OCI-LY1 (cell line): ENCODE measurements at regions not wholly inside any gene's neighbourhood (a gene's known extent, or its start where the extent isn't known, plus 50 kb on each side); places are given as distances from the start of the nearest gene placed in this dataset.

ENCODE experiments used
- H2AFZ ChIP-seq: fragments of 200-600 bp; sonication (generic), shearing (Covaris generic); 2 replicates; pipeline ENCODE4 v1.6.0; 2014; ENCODE audit warnings: antibody characterized with exemption, mild to moderate bottlenecking, low read length
- H3F3A ChIP-seq: fragments of 200-600 bp; sonication (generic), shearing (Covaris generic); 2 replicates; pipeline ENCODE4 v1.6.0; 2014; ENCODE audit warnings: mild to moderate bottlenecking, antibody characterized with exemption, low read length, moderate library complexity; ENCODE audit not compliant: insufficient read depth
- H3K27ac ChIP-seq: fragments of 200-600 bp; sonication (generic); 2 replicates; pipeline ENCODE4 v1.5.1; 2014; ENCODE audit warnings: low read length, mixed run types, mild to moderate bottlenecking, low read depth; ENCODE audit not compliant: poor library complexity, severe bottlenecking
- H3K27me3 ChIP-seq: fragments of 200-600 bp; sonication (generic); 2 replicates; pipeline ENCODE4 v1.6.0; 2014; ENCODE audit warnings: antibody characterized with exemption, mild to moderate bottlenecking, low read length, moderate library complexity; ENCODE audit not compliant: insufficient read depth
- H3K36me3 ChIP-seq: fragments of 200-600 bp; sonication (generic); 2 replicates; pipeline ENCODE4 v1.6.1; 2014; ENCODE audit warnings: mild to moderate bottlenecking, antibody characterized with exemption, low read length, moderate library complexity, mixed read lengths; ENCODE audit not compliant: insufficient read depth
- H3K4me1 ChIP-seq: fragments of 200-600 bp; sonication (generic); 2 replicates; pipeline ENCODE4 v1.5.1; 2014; ENCODE audit warnings: mild to moderate bottlenecking, low read length, moderate library complexity; ENCODE audit not compliant: insufficient read depth, severe bottlenecking
- H3K4me2 ChIP-seq: fragments of 200-600 bp; sonication (generic), shearing (Covaris generic); 2 replicates; pipeline ENCODE4 v1.6.1; 2014; ENCODE audit warnings: low read length
- H3K4me3 ChIP-seq: fragments of 200-600 bp; sonication (generic); 2 replicates; pipeline ENCODE4 v1.5.1; 2014; ENCODE audit warnings: low read length, low read depth, mild to moderate bottlenecking, mixed read lengths; ENCODE audit not compliant: poor library complexity, severe bottlenecking
- H3K79me2 ChIP-seq: fragments of 200-600 bp; shearing (Covaris generic); 2 replicates; pipeline ENCODE4 v1.6.1; 2016; ENCODE audit warnings: mixed run types, low read length, mixed read lengths; ENCODE audit not compliant: insufficient read depth
- H3K9ac ChIP-seq: fragments of 200-600 bp; sonication (generic), shearing (Covaris generic); 2 replicates; pipeline ENCODE4 v1.6.1; 2014; ENCODE audit warnings: mild to moderate bottlenecking, low read length, mixed read lengths
- H3K9me2 ChIP-seq: fragments of 200-600 bp; sonication (generic), shearing (Covaris generic); 2 replicates; pipeline ENCODE4 v1.6.1; 2014; ENCODE audit warnings: low read depth, mild to moderate bottlenecking, low read length, mixed read lengths
- H3K9me3 ChIP-seq: fragments of 200-600 bp; shearing (Covaris generic); 2 replicates; pipeline ENCODE4 v1.6.1; 2014; ENCODE audit warnings: low read length, mixed read lengths
- H4K20me1 ChIP-seq: fragments of 200-600 bp; sonication (generic), shearing (Covaris generic); 2 replicates; pipeline ENCODE4 v1.6.0; 2016; ENCODE audit warnings: mild to moderate bottlenecking, low read length; ENCODE audit not compliant: insufficient read depth
- CTCF ChIP-seq: fragments of 200-600 bp; sonication (generic), shearing (Covaris generic); IDR thresholded peaks from 2 replicates; pipeline ENCODE4 v1.5.1; 2017; ENCODE audit warnings: mild to moderate bottlenecking, antibody characterized with exemption, low read length, moderate library complexity, mixed read lengths
- EZH2 ChIP-seq: fragments of 200-600 bp; sonication (generic), shearing (Covaris generic); IDR thresholded peaks from 2 replicates; pipeline ENCODE4 v1.8.0; 2017; ENCODE audit warnings: borderline replicate concordance, mixed run types, mild to moderate bottlenecking, antibody characterized with exemption, low read length, moderate library complexity, mixed read lengths

GRCh38 chr2:42881732-42882131 is 89.3 kb upstream of the HAAO start:
- Histone ChIP-seq H3K9ac (no peak overlapping the region), H3K4me1 (no peaks in the 10 kb centered on the region), H3K27ac (no peak overlapping the region)

GRCh38 chr2:42880738-42881690 is 88.6 kb upstream of the HAAO start:
- H3K4me1 ChIP-seq: no peaks in the 10 kb centered on the region
- H2AFZ ChIP-seq: no peak overlapping the region
- H4K20me1 ChIP-seq: no peaks in the 10 kb centered on the region
- H3K9me2 ChIP-seq: no peaks in the 10 kb centered on the region
- TF ChIP-seq EZH2 (no peak), CTCF (no peak)
- H3K27me3 ChIP-seq: peaks cover 3% of the 10 kb centered on the region
- no peak overlapping the region for H3K4me3 ChIP-seq
- no peaks in the 10 kb centered on the region for H3K79me2 ChIP-seq
- H3K9me3 ChIP-seq: no peaks in the 10 kb centered on the region
- no peaks in the 10 kb centered on the region; the same call in 1 of the 2 replicates for H3K36me3 ChIP-seq
- no peak overlapping the region for H3K9ac ChIP-seq
- H3K4me2 ChIP-seq: no peak overlapping the region
- no peak overlapping the region for H3K27ac ChIP-seq
- H3F3A ChIP-seq: no peaks in the 10 kb centered on the region

More at GRCh38 chr2:42881732-42882131, 89.3 kb upstream of the HAAO start:
- no peaks in the 10 kb centered on the region for H4K20me1 ChIP-seq
- no peaks in the 10 kb centered on the region for H3K9me3 ChIP-seq
- H3K4me3 ChIP-seq: no peak overlapping the region
- no peaks in the 10 kb centered on the region; the same call in 1 of the 2 replicates for H3K36me3 ChIP-seq
- H3K9me2 ChIP-seq: no peaks in the 10 kb centered on the region
- no peak overlapping the region for H3K4me2 ChIP-seq
- H3K79me2 ChIP-seq: no peaks in the 10 kb centered on the region
- H3F3A ChIP-seq: no peaks in the 10 kb centered on the region
- H2AFZ ChIP-seq: no peak overlapping the region
- TF ChIP-seq EZH2 (no peak), CTCF (no peak)
- H3K27me3 ChIP-seq: peaks cover 3% of the 10 kb centered on the region

GRCh38 chr2:42879913-42880737 is 87.7 kb upstream of the HAAO start:
- Histone ChIP-seq H3F3A (no peaks in the 10 kb centered on the region), H3K4me2 (no peak overlapping the region), H4K20me1 (no peaks in the 10 kb centered on the region), H3K4me1 (no peaks in the 10 kb centered on the region), H3K27me3 (peaks cover 3% of the 10 kb centered on the region), H3K9me3 (no peaks in the 10 kb centered on the region), H3K9me2 (no peaks in the 10 kb centered on the region), H3K27ac (no peak overlapping the region), H3K36me3 (no peaks in the 10 kb centered on the region), H3K9ac (no peak overlapping the region), H3K79me2 (no peaks in the 10 kb centered on the region), H3K4me3 (no peak overlapping the region), H2AFZ (no peak overlapping the region)
- TF ChIP-seq CTCF (no peak), EZH2 (no peak)
